SH-SY5Y (cell line): ENCODE measurements at regions not wholly inside any gene's neighbourhood (a gene's known extent, or its start where the extent isn't known, plus 50 kb on each side); places are given as distances from the start of the nearest gene placed in this dataset.

ENCODE experiments used
- GATA2 ChIP-seq: IDR thresholded peaks from 2 replicates; pipeline ENCODE4 v1.6.1; 2011; ENCODE audit warnings: mild to moderate bottlenecking, low read depth, low read length
- GATA3 ChIP-seq: IDR thresholded peaks from 2 replicates; pipeline ENCODE4 v1.6.1; 2011; ENCODE audit warnings: low read depth, mild to moderate bottlenecking, low read length, moderate library complexity

DNA sequence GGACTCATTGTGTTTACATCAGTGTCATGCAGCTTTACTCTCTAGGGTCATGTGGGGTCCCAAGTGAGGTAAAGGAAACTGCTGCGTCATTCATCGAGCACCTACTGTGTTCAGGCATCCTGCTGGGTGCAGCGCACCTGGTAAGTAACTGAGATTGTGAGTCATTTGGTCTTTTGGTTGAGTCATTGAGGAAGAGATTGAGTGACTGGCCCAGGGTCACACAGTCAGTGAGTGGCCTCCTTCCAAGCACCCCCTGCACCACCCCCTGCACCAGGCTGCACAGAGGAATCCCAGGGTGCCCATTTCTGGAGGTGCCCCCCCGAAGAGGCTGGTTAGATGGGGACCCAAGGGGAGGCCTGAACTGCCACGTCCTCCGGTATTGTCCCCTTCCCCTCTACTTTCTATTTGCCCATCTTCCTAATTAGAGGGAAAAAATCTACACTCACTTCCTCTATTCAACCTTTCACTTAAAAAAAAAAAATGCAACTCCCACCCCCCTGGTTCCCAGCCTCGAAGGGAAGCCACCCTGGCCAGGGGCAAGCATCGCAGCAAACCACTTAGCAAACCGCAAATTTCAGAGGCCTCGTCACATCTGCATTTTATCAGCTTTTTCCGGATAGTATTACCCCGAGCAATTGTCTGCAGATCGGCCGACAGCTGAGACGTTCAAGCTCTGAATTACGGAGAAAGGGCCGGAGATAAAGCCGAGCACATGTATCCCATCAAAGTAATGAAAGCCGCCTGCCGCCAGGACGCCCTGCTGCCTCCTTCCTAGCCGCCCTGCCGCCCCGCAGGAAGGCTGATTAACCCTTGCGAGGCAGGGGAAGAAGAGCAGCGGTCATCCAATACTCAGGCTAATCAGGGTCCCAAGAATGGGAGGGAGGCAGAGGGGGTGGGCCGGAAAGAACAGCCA, 96.3 kb upstream of the MSX1 start:
- TF ChIP-seq GATA3 = peak; percentile 79; the same call in 1 of the 2 replicates
- peak; percentile 98 for TF ChIP-seq GATA2

DNA sequence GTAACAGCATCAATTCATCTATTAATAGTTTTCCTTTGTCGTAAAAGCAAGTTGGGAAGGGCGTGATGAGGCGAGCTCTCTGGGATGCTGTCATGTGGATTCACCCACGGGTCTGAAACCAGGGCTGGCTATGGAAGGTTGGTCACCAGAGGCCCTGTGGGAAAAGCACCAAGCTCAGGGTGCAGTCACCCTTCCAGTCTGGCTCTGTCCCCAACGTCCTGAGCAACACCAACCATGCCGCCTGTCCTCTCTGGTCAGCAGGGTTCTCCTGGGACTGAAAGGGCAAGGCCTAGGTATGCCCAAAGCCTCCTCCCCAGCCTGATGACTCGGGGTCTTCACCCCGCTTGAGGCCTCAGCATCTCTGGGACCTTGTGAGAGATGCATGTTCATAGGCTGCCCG, 97.2 kb upstream of the MSX1 start:
- TF ChIP-seq GATA3 (no peak), GATA2 (no peak)

GRCh38 chr4:4761128-4761982, 98.1 kb upstream of the MSX1 start:
- TF ChIP-seq GATA2 (no peak), GATA3 (no peak)

DNA sequence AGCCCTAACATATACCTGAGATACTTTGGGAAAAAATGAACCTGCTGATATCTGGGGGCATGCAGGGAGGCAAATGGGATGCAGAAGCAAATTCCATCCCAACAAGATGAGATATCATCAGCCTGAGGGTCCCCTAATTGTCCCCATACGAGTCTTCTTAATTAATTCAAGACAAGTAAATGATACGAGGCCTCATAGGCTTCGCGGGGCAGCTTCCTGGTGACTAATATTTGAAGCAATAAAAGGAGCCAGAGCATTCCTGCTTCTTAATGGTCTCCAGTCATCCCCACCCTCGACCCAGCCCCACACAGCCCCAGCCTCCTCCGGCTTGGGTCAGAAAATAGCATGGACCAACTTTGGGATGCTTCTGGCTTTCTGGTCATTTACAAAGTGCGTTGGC, 99.6 kb upstream of the MSX1 start:
- no peak for TF ChIP-seq GATA2
- no peak for TF ChIP-seq GATA3

- TF ChIP-seq GATA2 (no peak), GATA3 (no peak)
Observed at GRCh38 chr4:4759232-4759631, 100.2 kb upstream of the MSX1 start.

DNA sequence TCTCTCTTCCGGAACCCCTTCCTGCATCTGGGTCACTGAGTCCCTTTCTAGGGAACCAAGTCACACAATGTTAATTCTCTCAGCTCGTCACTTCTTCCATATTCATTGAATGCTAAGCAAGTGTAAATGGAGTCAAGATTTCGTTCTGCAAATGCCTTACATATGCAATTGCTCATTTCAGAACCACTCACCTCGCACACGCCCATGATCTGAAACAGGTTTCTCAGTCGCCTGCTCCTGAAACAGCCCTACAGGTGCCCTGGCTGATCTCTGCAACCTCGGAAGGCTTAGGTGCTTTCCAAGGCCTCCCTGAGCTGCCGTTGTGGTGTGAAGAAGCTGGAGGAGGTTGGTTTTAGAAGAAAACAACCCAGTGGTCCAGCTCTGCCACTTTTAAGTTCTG, 100.8 kb upstream of the MSX1 start:
- TF ChIP-seq GATA3 (no peak), GATA2 (no peak)

DNA sequence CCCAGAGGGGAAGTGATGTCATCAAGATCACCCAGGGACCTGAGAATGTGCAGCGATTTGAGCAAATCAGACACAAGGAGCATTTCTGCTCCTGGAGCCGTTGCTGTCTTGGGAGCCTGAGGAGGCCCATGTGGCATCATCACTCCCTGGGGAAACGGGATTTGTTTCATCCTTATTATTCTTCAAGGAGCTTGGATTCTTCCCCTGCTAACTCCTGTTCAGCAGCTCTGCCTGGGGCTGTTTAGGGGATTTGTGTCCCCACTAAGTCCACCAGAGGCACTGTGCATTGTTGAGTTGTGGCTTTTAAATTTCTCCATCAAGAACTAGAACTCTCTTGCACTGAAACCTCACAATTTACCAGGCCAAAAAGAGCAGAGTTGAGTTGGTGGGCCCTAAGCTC, 104.2 kb upstream of the MSX1 start:
- TF ChIP-seq GATA2 (no peak), GATA3 (no peak)

GRCh38 chr4:4754641-4755040, 104.8 kb upstream of the MSX1 start:
- peak; percentile 52 for TF ChIP-seq GATA2
- TF ChIP-seq GATA3 = no peak

- TF ChIP-seq GATA3 (no peak), GATA2 (no peak)
Observed at GRCh38 chr4:4753643-4754042, 105.8 kb upstream of the MSX1 start.

DNA sequence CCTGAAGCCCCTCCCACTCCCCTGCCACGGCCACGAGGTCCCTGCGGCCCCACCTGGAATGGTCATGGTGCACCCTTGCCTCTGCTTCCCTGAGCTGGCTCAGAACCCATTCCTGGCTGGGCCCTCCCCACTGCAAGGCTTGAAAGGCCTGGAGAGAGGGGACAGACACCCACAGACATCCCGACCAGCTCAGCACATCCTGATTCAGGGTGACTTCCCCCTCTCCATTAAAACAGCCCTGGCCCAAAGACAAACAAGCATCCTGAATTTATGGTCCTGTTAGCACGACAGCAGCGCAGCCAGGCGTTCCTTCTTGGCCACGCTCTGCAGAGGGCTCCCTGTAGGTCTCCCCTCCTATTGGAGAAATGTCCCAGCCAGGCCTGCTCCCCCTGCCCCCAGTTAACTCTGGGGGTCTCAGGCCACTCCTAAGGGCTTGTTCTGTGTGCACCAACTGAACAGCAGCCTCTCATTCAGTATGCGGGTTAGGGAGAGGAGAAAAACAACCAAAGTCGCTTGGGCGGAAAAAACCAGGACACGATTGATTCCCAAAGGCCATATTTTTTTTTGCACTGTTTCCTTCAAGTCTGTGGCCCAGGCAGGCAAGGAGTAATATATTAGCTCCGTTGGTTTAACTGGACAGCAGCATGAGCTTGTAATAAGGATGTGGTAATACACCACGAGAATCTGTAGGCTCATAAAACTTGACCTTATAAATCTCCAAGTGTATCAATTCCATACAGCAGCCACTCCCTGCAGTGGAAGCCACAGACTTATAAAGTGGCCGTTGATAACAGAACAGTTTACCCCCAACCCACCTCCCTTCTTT, 106.7 kb upstream of the MSX1 start:
- TF ChIP-seq GATA2 (no peak), GATA3 (no peak)

DNA sequence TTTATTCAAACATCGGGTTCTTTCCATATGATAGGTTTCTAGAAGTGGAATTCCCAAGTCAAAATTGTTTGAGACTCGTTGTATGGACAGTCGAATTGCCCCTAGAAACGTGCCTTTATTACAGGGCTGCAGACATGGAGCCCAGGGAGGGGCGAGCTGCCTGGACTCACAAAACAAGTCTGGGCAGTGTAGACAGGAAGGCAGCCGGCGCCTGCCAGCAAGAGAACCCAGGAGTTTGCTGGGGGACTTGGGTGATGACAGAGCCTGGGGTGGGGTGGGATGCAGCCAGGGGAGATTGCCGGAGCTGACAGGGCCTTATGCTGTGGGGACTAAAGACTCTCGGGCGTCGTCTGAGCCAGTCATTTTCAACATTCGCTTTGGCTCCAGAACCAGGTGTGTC, 107.4 kb upstream of the MSX1 start:
- no peak for TF ChIP-seq GATA3
- no peak for TF ChIP-seq GATA2

DNA sequence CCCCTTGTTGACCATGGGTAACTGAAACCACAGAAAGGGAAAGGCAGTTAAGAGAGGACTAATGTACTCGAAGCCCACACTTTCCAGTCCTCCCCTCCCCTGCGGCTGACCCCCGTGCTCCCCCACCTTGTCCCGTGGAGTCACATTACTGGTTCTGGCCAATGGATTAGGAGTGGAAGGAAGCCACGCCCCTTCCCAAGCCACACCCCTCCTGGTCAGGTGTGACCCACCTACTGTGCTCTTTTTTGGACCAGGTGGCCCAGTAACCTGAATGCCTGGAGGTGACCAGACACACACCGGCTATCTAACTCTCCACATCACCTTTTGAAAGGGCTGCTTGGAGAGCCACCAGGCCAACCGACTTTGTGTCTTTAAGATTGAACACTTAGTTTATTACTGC, 109.3 kb upstream of the MSX1 start:
- TF ChIP-seq GATA2 (no peak), GATA3 (no peak)

DNA sequence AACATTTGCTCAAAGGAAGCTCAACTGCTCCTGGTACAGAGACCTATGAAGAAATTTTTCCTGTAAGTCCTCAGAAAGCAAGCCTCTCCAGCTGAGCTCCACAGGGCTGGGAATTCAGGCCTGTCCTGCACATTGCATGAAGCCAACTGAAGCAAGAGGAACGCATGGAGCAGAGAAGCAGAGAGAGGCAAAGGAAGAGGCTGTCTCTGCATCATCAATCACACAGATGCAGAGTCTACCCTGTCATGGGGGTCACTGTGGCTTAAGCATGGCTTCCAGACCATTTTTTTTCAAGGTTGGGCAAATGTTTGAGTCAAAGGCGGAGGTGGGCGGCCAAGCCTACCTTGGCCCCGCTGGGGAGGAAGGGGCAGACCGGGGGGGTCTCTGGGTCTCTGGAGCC, 110.3 kb upstream of the MSX1 start:
- no peak for TF ChIP-seq GATA2
- TF ChIP-seq GATA3 = no peak

DNA sequence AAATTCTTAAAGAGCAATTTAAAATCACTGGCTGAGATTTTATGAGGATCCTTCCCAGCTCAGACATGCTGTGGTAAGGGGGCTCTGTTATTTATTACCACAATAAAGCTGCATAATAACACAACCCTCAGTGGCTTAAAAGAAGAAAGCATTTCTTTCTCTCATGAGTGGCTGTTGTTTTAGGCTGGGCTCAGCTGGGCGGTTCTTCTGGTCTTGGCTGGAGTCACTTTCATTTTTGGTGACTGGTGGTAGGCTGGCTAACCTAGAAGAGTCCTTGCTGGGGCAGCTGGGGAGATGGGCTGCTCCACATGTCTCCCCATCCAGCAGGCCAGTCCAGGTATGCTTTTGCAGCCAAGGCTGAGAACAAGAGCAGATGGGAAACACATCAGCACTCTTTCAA, 113.0 kb upstream of the MSX1 start:
- TF ChIP-seq GATA2 = no peak
- TF ChIP-seq GATA3 = no peak
